ENCODE measurements at regions not wholly inside any gene's neighbourhood (a gene's known extent, or its start where the extent isn't known, plus 50 kb on each side); places are given as distances from the start of the nearest gene placed in this dataset.

DNA sequence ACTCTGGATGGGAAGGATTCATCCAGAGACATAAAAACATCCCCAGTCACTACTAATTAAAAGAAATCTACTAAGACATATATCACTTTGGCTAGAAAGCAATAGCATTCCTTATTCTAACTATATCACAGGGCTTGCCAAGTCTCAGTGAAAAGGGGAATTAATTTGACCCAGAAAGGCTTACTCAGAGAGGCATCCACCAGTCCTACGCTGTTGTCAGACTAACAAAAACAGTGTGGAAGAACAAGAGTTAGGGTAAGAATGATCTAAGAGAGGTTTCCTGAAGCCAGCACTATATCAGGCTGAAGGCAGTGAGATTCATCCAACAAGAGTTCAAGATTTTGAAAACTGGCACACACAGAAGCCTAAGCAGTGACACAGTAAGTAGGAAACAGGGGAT, 126.1 kb downstream of the GDAP2 start:
- CTCF ChIA-PET: no interaction called here
- POLR2A ChIA-PET: no interaction called here
- H3K4me1 Mint-ChIP-seq: no peaks in the 10 kb centered on the region
- H3K36me3 Mint-ChIP-seq (ENCODE audit: low read depth): no peaks in the 10 kb centered on the region
- H3K4me3 Mint-ChIP-seq: no peak overlapping the region
- no peak for DNase-seq
- H3K27ac Mint-ChIP-seq: no peak overlapping the region
- no peaks in the 10 kb centered on the region for H3K9me3 Mint-ChIP-seq
- peaks cover 21% of the 10 kb centered on the region for H3K27me3 Mint-ChIP-seq

GRCh38 chr1:117809764-117810163, 119.7 kb downstream of the GDAP2 start:
- no peak for DNase-seq
- H3K27me3 Mint-ChIP-seq: peaks cover 18% of the 10 kb centered on the region
- ChIA-PET POLR2A (no interaction called here), CTCF (no interaction called here)
- no peaks in the 10 kb centered on the region for H3K9me3 Mint-ChIP-seq
- no peaks in the 10 kb centered on the region for H3K36me3 Mint-ChIP-seq (ENCODE audit: low read depth)
- H3K4me3 Mint-ChIP-seq: no peak overlapping the region
- peaks cover 2% of the 10 kb centered on the region for H3K4me1 Mint-ChIP-seq
- H3K27ac Mint-ChIP-seq: no peak overlapping the region

GRCh38 chr1:117810553-117810952, 118.9 kb downstream of the GDAP2 start:
- ChIA-PET POLR2A (no interaction called here), CTCF (no interaction called here)
- no peak overlapping the region for H3K27ac Mint-ChIP-seq
- H3K4me1 Mint-ChIP-seq: peaks cover 2% of the 10 kb centered on the region
- H3K4me3 Mint-ChIP-seq: no peak overlapping the region
- peaks cover 15% of the 10 kb centered on the region for H3K27me3 Mint-ChIP-seq
- H3K36me3 Mint-ChIP-seq (ENCODE audit: low read depth): no peaks in the 10 kb centered on the region
- DNase-seq: no peak
- H3K9me3 Mint-ChIP-seq: no peaks in the 10 kb centered on the region

GRCh38 chr1:117812869-117813511, 116.4 kb downstream of the GDAP2 start:
- peaks cover 3% of the 10 kb centered on the region for H3K27me3 Mint-ChIP-seq
- H3K4me1 Mint-ChIP-seq: peaks cover 2% of the 10 kb centered on the region
- POLR2A ChIA-PET: no interaction called here
- no peak overlapping the region for H3K27ac Mint-ChIP-seq
- H3K4me3 Mint-ChIP-seq: no peak overlapping the region
- CTCF ChIA-PET: no interaction called here
- H3K36me3 Mint-ChIP-seq (ENCODE audit: low read depth): no peaks in the 10 kb centered on the region
- no peak for DNase-seq
- H3K9me3 Mint-ChIP-seq: peaks cover 2% of the 10 kb centered on the region
